HEK293 (cell line): ENCODE measurements at regions not wholly inside any gene's neighbourhood (a gene's known extent, or its start where the extent isn't known, plus 50 kb on each side); places are given as distances from the start of the nearest gene placed in this dataset.

Experiments
- CTCF ChIA-PET: fragments of 350-600 bp; formaldehyde crosslinking; extraction: SDS; loops from one replicate; lab custom pipeline; 2021; ENCODE audit warnings: antibody characterized with exemption; lab: Yijun Ruan, JAX
- POLR2A ChIA-PET: fragments of 300-600 bp; formaldehyde crosslinking; extraction: SDS; loops from one replicate; lab custom pipeline; 2020; ENCODE audit warnings: antibody characterized with exemption, inconsistent platforms; lab: Yijun Ruan, JAX
- H3K27ac ChIP-seq: fragments of 200-500 bp; sonication (Bioruptor generic); 2 replicates; pipeline ENCODE4 v1.5.1; 2014; ENCODE audit warnings: low read depth, low read length, control low read depth, inconsistent platforms; ENCODE audit errors: extremely low read depth
- H3K36me3 ChIP-seq, 2 experiments: fragments of 200-500 bp in 1 of 2; sonication (Bioruptor generic) in 1 of 2; 1 replicate in 1 of 2; 2 replicates in 1 of 2; pipeline ENCODE4 v1.5.1; 2014 to 2017; ENCODE audit warnings: inconsistent platforms in 2 of 2, low read length in 2 of 2; ENCODE audit not compliant: control insufficient read depth in 2 of 2, insufficient read depth in 1 of 2
- H3K4me1 ChIP-seq: fragments of 200-500 bp; sonication (Bioruptor generic); 2 replicates; pipeline ENCODE4 v1.5.1; 2014; ENCODE audit warnings: mild to moderate bottlenecking, low read length, inconsistent platforms; ENCODE audit not compliant: control insufficient read depth, insufficient read depth
- H3K4me3 ChIP-seq: 2 replicates; pipeline ENCODE4 v1.5.1; 2011; ENCODE audit warnings: low read depth, mild to moderate bottlenecking, control low read depth, low read length, moderate library complexity
- H3K9me3 ChIP-seq: fragments of 200-500 bp; sonication (Bioruptor generic); 2 replicates; pipeline ENCODE4 v1.5.1; 2014; ENCODE audit warnings: low read depth, low read length, inconsistent platforms; ENCODE audit not compliant: control insufficient read depth, insufficient read depth
- HIC1 ChIP-seq: fragments of 450-650 bp; formaldehyde crosslinking; IDR thresholded peaks from 2 replicates; pipeline ENCODE4 v1.5.1; 2016; ENCODE audit warnings: missing biosample characterization, missing genetic modification characterization
- HOXD13 ChIP-seq: sonication (generic); formaldehyde crosslinking; IDR thresholded peaks from 2 replicates; pipeline ENCODE4 v1.8.0; 2022; ENCODE audit warnings: missing genetic modification reagents, borderline replicate concordance
- KLF8 ChIP-seq: fragments of 450-650 bp; formaldehyde crosslinking; IDR thresholded peaks from 2 replicates; pipeline ENCODE4 v1.5.1; 2016; ENCODE audit warnings: missing biosample characterization, missing genetic modification characterization
- MEIS1 ChIP-seq: sonication (generic); formaldehyde crosslinking; IDR thresholded peaks from 2 replicates; pipeline ENCODE4 v1.8.1; 2022; ENCODE audit warnings: missing genetic modification reagents, mild to moderate bottlenecking, borderline replicate concordance
- MZF1 ChIP-seq: fragments of 450-650 bp; formaldehyde crosslinking; IDR thresholded peaks from 2 replicates; pipeline ENCODE4 v1.5.1; 2017; ENCODE audit warnings: missing biosample characterization, missing genetic modification characterization, borderline replicate concordance
- PRDM1 ChIP-seq: fragments of 450-650 bp; formaldehyde crosslinking; IDR thresholded peaks from 2 replicates; pipeline ENCODE4; 2016; ENCODE audit warnings: missing biosample characterization, missing genetic modification characterization
- SCRT1 ChIP-seq: fragments of 450-650 bp; formaldehyde crosslinking; IDR thresholded peaks from 2 replicates; pipeline ENCODE4 v1.5.1; 2016; ENCODE audit warnings: missing biosample characterization, missing genetic modification characterization, borderline replicate concordance
- SCRT2 ChIP-seq: fragments of 450-650 bp; formaldehyde crosslinking; IDR thresholded peaks from 2 replicates; pipeline ENCODE4 v1.5.1; 2016; ENCODE audit warnings: missing biosample characterization, missing genetic modification characterization
- SETDB1 ChIP-seq: IDR thresholded peaks from one replicate; pipeline ENCODE4 v1.6.1; 2017; ENCODE audit warnings: mild to moderate bottlenecking, low read length, moderate library complexity, mixed read lengths; ENCODE audit not compliant: insufficient read length
- SP3 ChIP-seq: fragments of 450-650 bp; formaldehyde crosslinking; IDR thresholded peaks from 2 replicates; pipeline ENCODE4 v1.5.1; 2016; ENCODE audit warnings: missing biosample characterization, missing genetic modification characterization
- TSHZ1 ChIP-seq: fragments of 450-650 bp; formaldehyde crosslinking; IDR thresholded peaks from 2 replicates; pipeline ENCODE4 v1.5.1; 2016; ENCODE audit warnings: missing biosample characterization, missing genetic modification characterization, borderline replicate concordance
- ZBTB48 ChIP-seq: fragments of 450-650 bp; formaldehyde crosslinking; IDR thresholded peaks from 2 replicates; pipeline ENCODE4 v1.5.1; 2016; ENCODE audit warnings: missing biosample characterization, missing genetic modification characterization
- ZBTB8A ChIP-seq: fragments of 450-650 bp; formaldehyde crosslinking; IDR thresholded peaks from 2 replicates; pipeline ENCODE4 v1.5.1; 2016; ENCODE audit warnings: missing biosample characterization, missing genetic modification characterization
- ZFHX2 ChIP-seq: fragments of 450-650 bp; formaldehyde crosslinking; conservative IDR thresholded peaks from 2 replicates; pipeline ENCODE4 v1.5.1; 2016; ENCODE audit warnings: missing biosample characterization, missing genetic modification characterization
- ZFP69B ChIP-seq: fragments of 450-650 bp; formaldehyde crosslinking; IDR thresholded peaks from 2 replicates; pipeline ENCODE4 v1.5.1; 2016; ENCODE audit warnings: missing biosample characterization, missing genetic modification characterization
- ZNF121 ChIP-seq: fragments of 450-650 bp; formaldehyde crosslinking; IDR thresholded peaks from 2 replicates; pipeline ENCODE4 v1.5.1; 2016; ENCODE audit warnings: missing biosample characterization, missing genetic modification characterization
- ZNF449 ChIP-seq: fragments of 450-650 bp; formaldehyde crosslinking; IDR thresholded peaks from 2 replicates; pipeline ENCODE4 v1.5.1; 2017; ENCODE audit warnings: missing biosample characterization, mild to moderate bottlenecking, missing genetic modification characterization, moderate library complexity
- ZNF521 ChIP-seq: fragments of 450-650 bp; formaldehyde crosslinking; IDR thresholded peaks from 2 replicates; pipeline ENCODE4 v1.5.1; 2017; ENCODE audit warnings: missing biosample characterization, mild to moderate bottlenecking, missing genetic modification characterization
- ZNF548 ChIP-seq: fragments of 450-650 bp; formaldehyde crosslinking; IDR thresholded peaks from 2 replicates; pipeline ENCODE4 v1.5.1; 2016; ENCODE audit warnings: missing biosample characterization, missing genetic modification characterization
- ZNF571 ChIP-seq: fragments of 450-650 bp; formaldehyde crosslinking; IDR thresholded peaks from 2 replicates; pipeline ENCODE4 v1.5.0; 2017; ENCODE audit warnings: missing biosample characterization, missing genetic modification characterization
- ZNF626 ChIP-seq: fragments of 450-650 bp; sonication (Bioruptor Pico); formaldehyde crosslinking; IDR thresholded peaks from 2 replicates; pipeline ENCODE4 v1.5.1; 2018; ENCODE audit warnings: missing biosample characterization, missing genetic modification characterization, inconsistent platforms
- ZNF645 ChIP-seq: fragments of 450-650 bp; formaldehyde crosslinking; IDR thresholded peaks from 2 replicates; pipeline ENCODE4; 2016; ENCODE audit warnings: missing biosample characterization, missing genetic modification characterization
- ZSCAN16 ChIP-seq: fragments of 450-650 bp; formaldehyde crosslinking; IDR thresholded peaks from 2 replicates; pipeline ENCODE4 v1.5.1; 2016; ENCODE audit warnings: missing biosample characterization, missing genetic modification characterization
- ZSCAN18 ChIP-seq: fragments of 450-650 bp; formaldehyde crosslinking; IDR thresholded peaks from 2 replicates; pipeline ENCODE4 v1.5.1; 2016; ENCODE audit warnings: missing biosample characterization, missing genetic modification characterization

GRCh38 chr5:107807431-107807830 is 136.7 kb upstream of the EFNA5 start:
- no peak overlapping the region for H3K4me3 ChIP-seq
- H3K27ac ChIP-seq, result no peak overlapping the region
- H3K9me3 ChIP-seq, result no peaks in the 10 kb centered on the region
- H3K4me1 ChIP-seq, result peaks cover 11% of the 10 kb centered on the region
- no peaks in the 10 kb centered on the region for H3K36me3 ChIP-seq
- no peak for TF ChIP-seq ZFP69B (tag by site-specific recombination)
- TF ChIP-seq SCRT2 (tag by site-specific recombination), result no peak
- TF ChIP-seq ZNF645 (tag by site-specific recombination), result no peak
- no peak for TF ChIP-seq TSHZ1
- TF ChIP-seq ZNF548, result no peak
- TF ChIP-seq, all 188 proteins: peak for 0
- ChIA-PET POLR2A (no interaction called here), CTCF (no interaction called here)

GRCh38 chr5:107806705-107807104 is 136.0 kb upstream of the EFNA5 start:
- Histone ChIP-seq H3K27ac (no peak overlapping the region), H3K4me1 (peaks cover 11% of the 10 kb centered on the region), H3K4me3 (no peak overlapping the region), H3K36me3 (no peaks in the 10 kb centered on the region), H3K9me3 (no peaks in the 10 kb centered on the region)
- CTCF ChIA-PET, result no interaction called here
- POLR2A ChIA-PET, result no interaction called here
- TF ChIP-seq ZNF121 (tag by site-specific recombination) (no peak), ZBTB8A (tag by site-specific recombination) (no peak), HOXD13 (CRISPR knock-in tag) (no peak), ZSCAN16 (no peak), ZNF571 (tag by site-specific recombination) (no peak), ZNF449 (tag by site-specific recombination) (no peak), ZSCAN18 (tag by site-specific recombination) (no peak), SCRT1 (tag by site-specific recombination) (no peak)

- no peaks in the 10 kb centered on the region for H3K9me3 ChIP-seq
- CTCF ChIA-PET, result no interaction called here
- H3K36me3 ChIP-seq, result no peaks in the 10 kb centered on the region
- no peak overlapping the region for H3K27ac ChIP-seq
- peaks cover 11% of the 10 kb centered on the region for H3K4me1 ChIP-seq
- POLR2A ChIA-PET, result no interaction called here
- no peak overlapping the region for H3K4me3 ChIP-seq
- TF ChIP-seq HIC1 (tag by site-specific recombination), result no peak
- TF ChIP-seq ZNF626 (tag by site-specific recombination), result no peak
- TF ChIP-seq ZNF521 (tag by site-specific recombination), result no peak
- TF ChIP-seq PRDM1 (tag by site-specific recombination), result no peak
- TF ChIP-seq SP3, result no peak
- TF ChIP-seq MZF1 (tag by site-specific recombination), result no peak
- no peak for TF ChIP-seq ZBTB48 (tag by site-specific recombination)
- TF ChIP-seq SETDB1, result no peak
- TF ChIP-seq MEIS1 (CRISPR knock-in tag), result no peak
- no peak for TF ChIP-seq KLF8 (tag by site-specific recombination)
- TF ChIP-seq ZNF548, result no peak
- no peak for TF ChIP-seq SCRT2 (tag by site-specific recombination)
- no peak for TF ChIP-seq ZFP69B (tag by site-specific recombination)
- TF ChIP-seq ZFHX2 (tag by site-specific recombination), result no peak
These were observed 135.5 kb upstream of the EFNA5 start for GRCh38 chr5:107806271-107806670.
